Esophagus muscularis mucosa (tissue), 4 donors: ENCODE measurements at regions not wholly inside any gene's neighbourhood (a gene's known extent, or its start where the extent isn't known, plus 50 kb on each side); places are given as distances from the start of the nearest gene placed in this dataset.

Source experiments
- DNase-seq: peaks from one replicate; pipeline ENCODE4 v3.0.0-alpha.2; 2017; ENCODE audit errors: extremely low spot score
- H3K27ac ChIP-seq, 4 donors: fragments of 200-600 bp; sonication (generic); replicated peaks in 1 of 4; 1 replicate in 3 of 4; 2 replicates in 1 of 4; pipeline ENCODE4 v1.5.1; 2016 to 2019; ENCODE audit warnings: mild to moderate bottlenecking in 1 of 4
- H3K27me3 ChIP-seq, 4 donors: fragments of 200-600 bp; sonication (generic); one replicate each; pipeline versions ENCODE4 v1.5.1 to v1.6.0; 2016 to 2019
- H3K36me3 ChIP-seq, 4 donors: fragments of 200-600 bp; sonication (generic); one replicate each; pipeline ENCODE4 v1.5.1; 2016 to 2019
- H3K4me1 ChIP-seq, 4 donors: fragments of 200-600 bp; sonication (generic); one replicate each; pipeline ENCODE4 v1.5.1; 2016 to 2019
- H3K4me3 ChIP-seq, 4 donors: fragments of 200-600 bp; sonication (generic); 1 replicate in 2 of 4; 2 replicates in 2 of 4; pipeline ENCODE4 v1.5.1; 2016 to 2019; ENCODE audit warnings: mild to moderate bottlenecking in 4 of 4, moderate library complexity in 1 of 4
- H3K9me3 ChIP-seq, 4 donors: fragments of 200-600 bp; sonication (generic); 1 replicate in 3 of 4; 2 replicates in 1 of 4; pipeline ENCODE4 v1.5.1; 2016 to 2019
- EP300 ChIP-seq: sonication (generic); formaldehyde crosslinking; IDR thresholded peaks from one replicate; pipeline ENCODE4 v1.6.1; 2017; ENCODE audit warnings: antibody characterized with exemption
- POLR2A ChIP-seq: fragments of 450-650 bp; IDR thresholded peaks from one replicate; pipeline ENCODE4 v1.6.1; 2017; ENCODE audit warnings: antibody characterized with exemption, moderate library complexity, mild to moderate bottlenecking, low read depth
- POLR2AphosphoS5 ChIP-seq, 2 donors: sonication (generic); formaldehyde crosslinking; IDR thresholded peaks; one replicate each; pipeline ENCODE4 v1.6.1; 2017; ENCODE audit warnings: antibody characterized with exemption in 2 of 2
- WGBS: methylation state at CpG from one replicate; pipeline ENCODE4 v1.1.5; 2018; 5-methylcytosine and 5-hydroxymethylcytosine counted together
- intact Hi-C: fragments of 100-400 bp; cut with DNase I; formaldehyde crosslinking; loops from one replicate; pipeline ENCODE4 v1.15.1; 2023
- TF ChIP-seq, protein P1 (sequence below), 3 experiments: fragments of 200-600 bp in 2 of 3; fragments of 450-650 bp in 1 of 3; sonication (generic) in 2 of 3; IDR thresholded peaks; one replicate each; pipeline ENCODE4 v1.5.1; 2017 to 2019; ENCODE audit warnings: antibody characterized with exemption in 3 of 3, mild to moderate bottlenecking in 2 of 3, moderate library complexity in 1 of 3

DNA sequence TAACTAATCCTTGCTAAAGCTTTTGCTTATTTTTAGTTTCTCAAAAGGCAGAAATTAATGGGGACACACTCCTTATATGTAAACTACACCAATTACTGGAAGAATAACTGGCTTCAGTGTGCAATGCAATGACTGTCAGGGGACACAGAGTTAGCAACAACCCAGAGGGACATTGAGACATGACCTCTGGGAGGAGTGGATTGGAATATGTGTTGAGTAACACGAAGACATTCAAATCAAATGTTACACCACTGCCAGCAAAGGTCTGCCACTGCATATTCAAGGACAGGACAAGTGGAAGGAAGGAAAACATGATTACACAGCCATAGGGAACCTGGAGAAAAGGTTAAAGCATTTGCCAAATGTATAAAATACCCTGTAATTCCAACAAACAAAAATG is 240.1 kb upstream of the FSTL5 start:
- WGBS = 48% methylated on average over 1 of the region's 1 CpG
- TF ChIP-seq, protein P1, sequence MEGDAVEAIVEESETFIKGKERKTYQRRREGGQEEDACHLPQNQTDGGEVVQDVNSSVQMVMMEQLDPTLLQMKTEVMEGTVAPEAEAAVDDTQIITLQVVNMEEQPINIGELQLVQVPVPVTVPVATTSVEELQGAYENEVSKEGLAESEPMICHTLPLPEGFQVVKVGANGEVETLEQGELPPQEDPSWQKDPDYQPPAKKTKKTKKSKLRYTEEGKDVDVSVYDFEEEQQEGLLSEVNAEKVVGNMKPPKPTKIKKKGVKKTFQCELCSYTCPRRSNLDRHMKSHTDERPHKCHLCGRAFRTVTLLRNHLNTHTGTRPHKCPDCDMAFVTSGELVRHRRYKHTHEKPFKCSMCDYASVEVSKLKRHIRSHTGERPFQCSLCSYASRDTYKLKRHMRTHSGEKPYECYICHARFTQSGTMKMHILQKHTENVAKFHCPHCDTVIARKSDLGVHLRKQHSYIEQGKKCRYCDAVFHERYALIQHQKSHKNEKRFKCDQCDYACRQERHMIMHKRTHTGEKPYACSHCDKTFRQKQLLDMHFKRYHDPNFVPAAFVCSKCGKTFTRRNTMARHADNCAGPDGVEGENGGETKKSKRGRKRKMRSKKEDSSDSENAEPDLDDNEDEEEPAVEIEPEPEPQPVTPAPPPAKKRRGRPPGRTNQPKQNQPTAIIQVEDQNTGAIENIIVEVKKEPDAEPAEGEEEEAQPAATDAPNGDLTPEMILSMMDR (IDR thresholded peaks at IDR 0.05) = no peak
- TF ChIP-seq POLR2A = no peak
- TF ChIP-seq EP300 = no peak
- TF ChIP-seq POLR2AphosphoS5 (IDR thresholded peaks at IDR 0.05) = no peak

GRCh38 chr4:162403419-162403818 is 239.6 kb upstream of the FSTL5 start:
- Histone ChIP-seq H3K27ac (no peak overlapping the region), H3K4me1 (no peaks in the 10 kb centered on the region), H3K9me3 (no peaks in the 10 kb centered on the region), H3K36me3 (no peaks in the 10 kb centered on the region), H3K27me3 (no peaks in the 10 kb centered on the region), H3K4me3 (no peak overlapping the region)
- DNase-seq = no peak
- intact Hi-C loops = no loop called here
- WGBS = 71% methylated on average over 2 of the region's 2 CpGs
- TF ChIP-seq POLR2AphosphoS5 (IDR thresholded peaks at IDR 0.05) (no peak), POLR2A (no peak), EP300 (no peak)
- TF ChIP-seq, protein P1 (IDR thresholded peaks at IDR 0.05) = no peak

More for the DNA sequence above, 240.1 kb upstream of the FSTL5 start:
- Histone ChIP-seq H3K4me1 (no peaks in the 10 kb centered on the region), H3K27ac (no peak overlapping the region), H3K9me3 (no peaks in the 10 kb centered on the region), H3K27me3 (no peaks in the 10 kb centered on the region), H3K4me3 (no peak overlapping the region), H3K36me3 (no peaks in the 10 kb centered on the region)
- no peak for DNase-seq
- intact Hi-C loops = no loop called here

- no peak overlapping the region for H3K4me3 ChIP-seq
These were observed 237.2 kb upstream of the FSTL5 start for GRCh38 chr4:162401021-162401420.

GRCh38 chr4:162392946-162393345 is 229.1 kb upstream of the FSTL5 start:
- Histone ChIP-seq H3K27ac (no peak overlapping the region), H3K4me1 (no peaks in the 10 kb centered on the region), H3K27me3 (no peaks in the 10 kb centered on the region), H3K4me3 (no peak overlapping the region), H3K36me3 (no peaks in the 10 kb centered on the region), H3K9me3 (no peaks in the 10 kb centered on the region)
- TF ChIP-seq POLR2A = no peak
- TF ChIP-seq EP300 = no peak
- no peak for TF ChIP-seq POLR2AphosphoS5 (IDR thresholded peaks at IDR 0.05)
- no peak for DNase-seq
- intact Hi-C loops = no loop called here
- WGBS = 100% methylated on average over 1 of the region's 1 CpG

More at GRCh38 chr4:162401021-162401420, 237.2 kb upstream of the FSTL5 start:
- Histone ChIP-seq H3K27ac (no peak overlapping the region), H3K27me3 (no peaks in the 10 kb centered on the region), H3K4me1 (no peaks in the 10 kb centered on the region), H3K9me3 (no peaks in the 10 kb centered on the region), H3K36me3 (no peaks in the 10 kb centered on the region)
- DNase-seq = no peak
- TF ChIP-seq EP300 (no peak), POLR2A (no peak), POLR2AphosphoS5 (IDR thresholded peaks at IDR 0.05) (no peak)
- TF ChIP-seq, protein P1 (IDR thresholded peaks at IDR 0.05) = no peak
- intact Hi-C loops = no loop called here
- 86% methylated on average over 5 of the region's 5 CpGs for WGBS

GRCh38 chr4:162366146-162366545 is 202.3 kb upstream of the FSTL5 start:
- Histone ChIP-seq H3K4me3 (no peak overlapping the region), H3K4me1 (no peaks in the 10 kb centered on the region), H3K36me3 (no peaks in the 10 kb centered on the region), H3K27me3 (no peaks in the 10 kb centered on the region), H3K27ac (no peak overlapping the region), H3K9me3 (no peaks in the 10 kb centered on the region)
- intact Hi-C loops = no loop called here
- no peak for TF ChIP-seq POLR2AphosphoS5 (IDR thresholded peaks at IDR 0.05)
- TF ChIP-seq EP300 = no peak
- TF ChIP-seq, protein P1 (IDR thresholded peaks at IDR 0.05) = no peak
- no peak for TF ChIP-seq POLR2A
- no peak for DNase-seq
